ENCODE measurements at regions not wholly inside any gene's neighbourhood (a gene's known extent, or its start where the extent isn't known, plus 50 kb on each side); places are given as distances from the start of the nearest gene placed in this dataset.

- TF ChIP-seq FOSL1 (IDR thresholded peaks at IDR 0.05; ENCODE audit: low read depth) (no peak), MAX (IDR thresholded peaks at IDR 0.05) (no peak), TCF7L2 (IDR thresholded peaks at IDR 0.05; ENCODE audit: borderline replicate concordance, extremely low read depth, insufficient read depth, insufficient read length) (no peak), REST (IDR thresholded peaks at IDR 0.05; ENCODE audit: low read depth) (no peak), CTCF (IDR thresholded peaks at IDR 0.05 in 2 of 3, conservative IDR thresholded peaks at IDR 0.05 in 1 of 3; ENCODE audit: borderline replicate concordance in 1 of 3, insufficient read depth in 1 of 3, low read depth in 2 of 3, low read length in 2 of 3) (no peak), ATF3 (IDR thresholded peaks at IDR 0.05) (no peak), POLR2A (IDR thresholded peaks at IDR 0.05; ENCODE audit: borderline replicate concordance, extremely low read depth, insufficient read depth, insufficient read length) (no peak)
These were observed 144.5 kb upstream of the NUDT12 start for GRCh38 chr5:103706939-103707682.

Data from HCT116 (cell line).